CD14-positive monocyte (primary cell): ENCODE measurements at regions not wholly inside any gene's neighbourhood (a gene's known extent, or its start where the extent isn't known, plus 50 kb on each side); places are given as distances from the start of the nearest gene placed in this dataset.

Source experiments
- DNase-seq, 3 donors: peaks; one replicate each; pipeline ENCODE4 v3.0.0-alpha.2; 2011 to 2022
- H2AFZ ChIP-seq: 2 replicates; pipeline ENCODE4 v1.6.0; 2012; ENCODE audit warnings: mild to moderate bottlenecking, low read depth, low read length, inconsistent platforms; ENCODE audit not compliant: insufficient read depth, poor library complexity, severe bottlenecking
- H3K27ac ChIP-seq, 2 donors: 1 replicate in 1 of 2; 2 replicates in 1 of 2; pipeline ENCODE4 v1.5.1; 2012 to 2013; ENCODE audit warnings: low read length in 2 of 2, control low read depth in 1 of 2, inconsistent platforms in 1 of 2, low read depth in 1 of 2, mild to moderate bottlenecking in 1 of 2
- H3K27me3 ChIP-seq, 2 donors: one replicate each; pipeline versions ENCODE4 v1.6.0 to v1.6.1; 2011 to 2013; ENCODE audit warnings: low read length in 2 of 2; ENCODE audit not compliant: control insufficient read depth in 2 of 2, insufficient read depth in 2 of 2
- H3K36me3 ChIP-seq, 2 donors: replicated peaks in 1 of 2; 1 replicate in 1 of 2; 2 replicates in 1 of 2; pipeline versions ENCODE4 v1.5.1 to v1.6.1; 2012 to 2013; ENCODE audit warnings: low read length in 2 of 2, control low read depth in 1 of 2, inconsistent platforms in 1 of 2, mild to moderate bottlenecking in 1 of 2; ENCODE audit not compliant: insufficient read depth in 2 of 2, control insufficient read depth in 1 of 2
- H3K4me1 ChIP-seq, 2 donors: 1 replicate in 1 of 2; 2 replicates in 1 of 2; pipeline versions ENCODE4 v1.5.1 to v1.6.1; 2012 to 2013; ENCODE audit warnings: low read length in 2 of 2, control low read depth in 1 of 2, inconsistent platforms in 1 of 2, mild to moderate bottlenecking in 1 of 2, moderate library complexity in 1 of 2; ENCODE audit not compliant: insufficient read depth in 2 of 2, control insufficient read depth in 1 of 2
- H3K4me2 ChIP-seq: replicated peaks from 2 replicates; pipeline ENCODE3; 2012; ENCODE audit warnings: low read length, moderate library complexity, mild to moderate bottlenecking; ENCODE audit not compliant: poor library complexity, severe bottlenecking; ENCODE audit errors: extremely low read depth
- H3K4me3 ChIP-seq, 3 experiments: fragments of 200-600 bp in 1 of 3; sonication (generic) in 1 of 3; replicated peaks in 1 of 3; 1 replicate in 2 of 3; 2 replicates in 1 of 3; pipeline ENCODE4 v1.5.1; 2011 to 2013; ENCODE audit warnings: low read length in 3 of 3, mild to moderate bottlenecking in 3 of 3, control low read depth in 2 of 3, low read depth in 2 of 3, inconsistent platforms in 1 of 3, moderate library complexity in 1 of 3
- H3K79me2 ChIP-seq: 2 replicates; pipeline ENCODE4 v1.6.0; 2012; ENCODE audit warnings: mild to moderate bottlenecking, control low read depth, inconsistent platforms, low read length, moderate library complexity; ENCODE audit not compliant: insufficient read depth
- H3K9ac ChIP-seq: 2 replicates; pipeline ENCODE4 v1.6.0; 2017; ENCODE audit warnings: low read length, mild to moderate bottlenecking; ENCODE audit not compliant: insufficient read depth, poor library complexity, severe bottlenecking
- H3K9me3 ChIP-seq, 2 donors: replicated peaks in 1 of 2; 1 replicate in 1 of 2; 2 replicates in 1 of 2; pipeline versions ENCODE4 v1.5.1 to v1.6.1; 2012 to 2013; ENCODE audit warnings: low read length in 2 of 2, control low read depth in 1 of 2; ENCODE audit not compliant: control insufficient read depth in 1 of 2, insufficient read depth in 1 of 2
- H4K20me1 ChIP-seq: 2 replicates; pipeline ENCODE4 v1.6.0; 2012; ENCODE audit warnings: mild to moderate bottlenecking, low read length, control low read depth, moderate library complexity; ENCODE audit not compliant: insufficient read depth
- H3K27ac Mint-ChIP-seq, 7 donors: one replicate each; pipeline ENCODE4 v1.8.0; 2020; ENCODE audit warnings: mild to moderate bottlenecking in 7 of 7, mixed read lengths in 7 of 7, moderate library complexity in 6 of 7, inconsistent platforms in 2 of 7
- H3K27me3 Mint-ChIP-seq, 3 donors: one replicate each; pipeline ENCODE4 v1.8.0; 2021 to 2022; ENCODE audit warnings: low read depth in 3 of 3, mild to moderate bottlenecking in 3 of 3, mixed read lengths in 3 of 3, moderate library complexity in 3 of 3, inconsistent platforms in 1 of 3
- H3K36me3 Mint-ChIP-seq, 2 donors: one replicate each; pipeline ENCODE4 v1.8.0; 2020; ENCODE audit warnings: mixed read lengths in 2 of 2, inconsistent platforms in 1 of 2, mild to moderate bottlenecking in 1 of 2
- H3K4me1 Mint-ChIP-seq: one replicate; pipeline ENCODE4 v1.8.0; 2020; ENCODE audit warnings: mild to moderate bottlenecking, mixed read lengths
- H3K4me3 Mint-ChIP-seq, 2 donors: one replicate each; pipeline ENCODE4 v1.8.0; 2020; ENCODE audit warnings: mild to moderate bottlenecking in 2 of 2, mixed read lengths in 2 of 2, moderate library complexity in 1 of 2
- H3K9me3 Mint-ChIP-seq, 7 donors: one replicate each; pipeline ENCODE4 v1.8.0; 2020 to 2022; ENCODE audit warnings: mixed read lengths in 7 of 7, mild to moderate bottlenecking in 6 of 7, moderate library complexity in 6 of 7, inconsistent platforms in 2 of 7
- CTCF ChIP-seq: fragments of 200-600 bp; IDR thresholded peaks from one replicate; pipeline ENCODE4 v1.8.0; 2022; ENCODE audit warnings: antibody characterized with exemption, mild to moderate bottlenecking
- WGBS: methylation state at CpG from one replicate; pipeline ENCODE4 v1.1.5; 2013; ENCODE audit warnings: missing lambda C conversion rate; ENCODE audit not compliant: insufficient coverage; 5-methylcytosine and 5-hydroxymethylcytosine counted together
- intact Hi-C, 2 donors: fragments of 100-400 bp; cut with micrococcal nuclease; formaldehyde crosslinking; loops; one replicate each; pipeline versions ENCODE4 v1.15.0 to v1.15.1; 2023

DNA sequence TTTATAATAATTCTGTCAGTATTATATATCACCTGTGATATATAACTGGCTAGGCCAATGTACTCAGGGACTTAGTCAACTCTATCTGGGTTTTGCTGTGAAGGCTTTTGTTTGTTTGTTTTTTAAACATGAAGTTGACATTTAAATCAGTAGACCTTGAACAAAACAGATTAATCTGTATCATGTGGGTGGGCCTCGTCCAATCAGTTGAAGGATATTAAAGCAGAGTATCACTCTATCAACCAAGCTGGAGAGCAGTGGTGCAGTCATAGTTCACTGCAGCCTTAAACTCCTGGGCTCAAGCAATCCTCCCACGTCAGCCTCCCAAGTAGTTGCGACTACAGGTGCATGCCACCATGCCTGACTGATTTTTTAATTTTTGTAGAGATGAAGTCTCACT is 870.2 kb downstream of the TYW1 start:
- H2AFZ ChIP-seq = no peak overlapping the region
- TF ChIP-seq CTCF = no peak
- no peak overlapping the region for H3K4me3 ChIP-seq
- Mint-ChIP-seq H3K27ac (no peak overlapping the region), H3K4me3 (no peak overlapping the region), H3K27me3 (no peaks in the 10 kb centered on the region), H3K4me1 (no peaks in the 10 kb centered on the region), H3K9me3 (peaks cover 11 to 47% (median 36%) of the 10 kb centered on the region in 7 donors), H3K36me3 (no peaks in the 10 kb centered on the region)
- H4K20me1 ChIP-seq = no peaks in the 10 kb centered on the region
- intact Hi-C loops = loop anchor here in 1 of 2 donors (5.0 kb wide), 1 partner anchor 135 kb away; no protein-coding TSS in a partner anchor
- H3K79me2 ChIP-seq = no peaks in the 10 kb centered on the region
- H3K27me3 ChIP-seq = no peaks in the 10 kb centered on the region
- no peak overlapping the region for H3K27ac ChIP-seq
- no peak overlapping the region for H3K9ac ChIP-seq
- no peak overlapping the region for H3K4me2 ChIP-seq
- no peaks in the 10 kb centered on the region for H3K4me1 ChIP-seq
- H3K9me3 ChIP-seq = peaks cover 44 to 60% of the 10 kb centered on the region in 2 donors
- WGBS = no CpG with 5 or more reads among the region's 3 CpGs
- DNase-seq = no peak
- H3K36me3 ChIP-seq = no peaks in the 10 kb centered on the region

DNA sequence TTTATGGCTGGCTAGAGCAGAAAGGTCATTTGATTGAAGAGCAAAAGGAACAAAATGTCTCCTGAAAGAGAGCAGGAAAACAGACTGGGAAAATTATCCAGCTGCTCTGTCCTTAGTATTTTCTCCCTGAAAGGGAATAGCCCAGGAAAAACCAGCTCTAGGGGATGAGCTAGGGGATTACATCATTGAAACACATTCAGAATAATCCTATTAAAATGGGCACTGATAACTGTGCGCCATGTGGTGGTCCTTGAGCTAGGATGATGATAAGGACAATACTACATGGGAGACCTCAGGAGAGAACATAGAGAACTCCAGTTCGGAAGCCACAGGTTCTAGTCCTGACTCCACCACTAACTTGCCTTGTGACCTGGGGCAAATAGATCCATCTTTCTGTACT is 873.8 kb downstream of the TYW1 start:
- H3K9me3 ChIP-seq = peaks cover 26 to 35% of the 10 kb centered on the region in 2 donors
- no peak for TF ChIP-seq CTCF
- no peaks in the 10 kb centered on the region for H3K79me2 ChIP-seq
- no peaks in the 10 kb centered on the region for H3K4me1 ChIP-seq
- no peak overlapping the region for H3K4me3 ChIP-seq
- Mint-ChIP-seq H3K27me3 (peaks cover 0 to 1% (median 0%) of the 10 kb centered on the region in 3 donors), H3K27ac (no peak overlapping the region), H3K4me3 (no peak overlapping the region), H3K4me1 (no peaks in the 10 kb centered on the region), H3K9me3 (peaks cover 6 to 41% (median 17%) of the 10 kb centered on the region in 7 donors), H3K36me3 (no peaks in the 10 kb centered on the region)
- H3K9ac ChIP-seq = no peak overlapping the region
- H3K4me2 ChIP-seq = no peak overlapping the region
- DNase-seq = no peak
- H3K27me3 ChIP-seq = no peaks in the 10 kb centered on the region
- H3K27ac ChIP-seq = no peak overlapping the region
- H2AFZ ChIP-seq = no peak overlapping the region
- H3K36me3 ChIP-seq = no peaks in the 10 kb centered on the region
- no peaks in the 10 kb centered on the region for H4K20me1 ChIP-seq
- no CpG with 5 or more reads among the region's 2 CpGs for WGBS
- intact Hi-C loops = no loop called here
